Cardiac muscle cell (in vitro differentiated cells and primary cell): ENCODE measurements at regions not wholly inside any gene's neighbourhood (a gene's known extent, or its start where the extent isn't known, plus 50 kb on each side); places are given as distances from the start of the nearest gene placed in this dataset.

Experiments used
- DNase-seq, 2 donors: peaks; one replicate each; pipeline versions ENCODE4 v3.0.0 to v3.0.0-alpha.2; 2010 to 2017; ENCODE audit warnings: low read depth in 1 of 2, low spot score in 1 of 2
- H3K27ac ChIP-seq: fragments of 200-600 bp; sonication (generic); 2 replicates; pipeline ENCODE4 v1.5.1; 2016
- H3K27me3 ChIP-seq: fragments of 200-600 bp; sonication (generic); 2 replicates; pipeline ENCODE4 v1.6.0; 2016; ENCODE audit warnings: control low read depth
- H3K36me3 ChIP-seq: fragments of 200-600 bp; sonication (generic); 2 replicates; pipeline ENCODE4 v1.5.1; 2016; ENCODE audit warnings: control low read depth
- H3K4me1 ChIP-seq: fragments of 200-600 bp; sonication (generic); 2 replicates; pipeline ENCODE4 v1.8.1; 2017; ENCODE audit warnings: low read depth, mild to moderate bottlenecking, mixed run types
- H3K4me3 ChIP-seq: fragments of 200-600 bp; sonication (generic); 2 replicates; pipeline ENCODE4 v1.5.1; 2016; ENCODE audit warnings: mild to moderate bottlenecking
- H3K9me3 ChIP-seq: fragments of 200-600 bp; sonication (generic); 2 replicates; pipeline ENCODE4 v1.5.1; 2017; ENCODE audit warnings: low read depth, mild to moderate bottlenecking, control low read depth
- CTCF ChIP-seq: IDR thresholded peaks from 2 replicates; pipeline ENCODE4 v1.5.1; 2012; ENCODE audit warnings: low read depth, mild to moderate bottlenecking, low read length

- Histone ChIP-seq H3K4me1 (peaks cover 11% of the 10 kb centered on the region), H3K27me3 (peaks cover 3% of the 10 kb centered on the region), H3K27ac (no peak overlapping the region), H3K4me3 (no peak overlapping the region), H3K36me3 (no peaks in the 10 kb centered on the region), H3K9me3 (no peaks in the 10 kb centered on the region)
- no peak for DNase-seq
- no peak for TF ChIP-seq CTCF
Measured at GRCh38 chr2:175872721-175873120, 129.3 kb downstream of the LNPK start.

GRCh38 chr2:175872005-175872348 lies 130.1 kb downstream of the LNPK start:
- H3K4me1 ChIP-seq = peaks cover 11% of the 10 kb centered on the region
- no peaks in the 10 kb centered on the region for H3K36me3 ChIP-seq
- no peak overlapping the region for H3K27ac ChIP-seq
- peak in 1 of 2 donors; percentile 52 for DNase-seq
- H3K9me3 ChIP-seq = no peaks in the 10 kb centered on the region
- TF ChIP-seq CTCF = no peak
- H3K27me3 ChIP-seq = no peaks in the 10 kb centered on the region
- H3K4me3 ChIP-seq = no peak overlapping the region

GRCh38 chr2:175871331-175872004 lies 130.6 kb downstream of the LNPK start:
- DNase-seq = peak in 1 of 2 donors; percentile 3
- no peak overlapping the region for H3K27ac ChIP-seq
- H3K4me1 ChIP-seq = peaks cover 11% of the 10 kb centered on the region
- H3K27me3 ChIP-seq = no peaks in the 10 kb centered on the region
- no peak overlapping the region for H3K4me3 ChIP-seq
- H3K9me3 ChIP-seq = no peaks in the 10 kb centered on the region
- H3K36me3 ChIP-seq = no peaks in the 10 kb centered on the region
- TF ChIP-seq CTCF = no peak

- no peak for TF ChIP-seq CTCF
- Histone ChIP-seq H3K27ac (no peak overlapping the region), H3K36me3 (no peaks in the 10 kb centered on the region), H3K4me1 (no peaks in the 10 kb centered on the region), H3K27me3 (no peaks in the 10 kb centered on the region), H3K9me3 (no peaks in the 10 kb centered on the region), H3K4me3 (no peak overlapping the region)
- no peak for DNase-seq
Measured at GRCh38 chr2:175865716-175866115, 136.4 kb downstream of the LNPK start.

- H3K27ac ChIP-seq = no peak overlapping the region
- no peaks in the 10 kb centered on the region for H3K27me3 ChIP-seq
- no peaks in the 10 kb centered on the region for H3K4me1 ChIP-seq
- TF ChIP-seq CTCF = no peak
- no peaks in the 10 kb centered on the region for H3K36me3 ChIP-seq
- no peak overlapping the region for H3K4me3 ChIP-seq
- no peaks in the 10 kb centered on the region for H3K9me3 ChIP-seq
- no peak for DNase-seq
Measured at GRCh38 chr2:175864137-175864850, 137.8 kb downstream of the LNPK start.
